IPS-11a (cell line): ENCODE measurements at regions not wholly inside any gene's neighbourhood (a gene's known extent, or its start where the extent isn't known, plus 50 kb on each side); places are given as distances from the start of the nearest gene placed in this dataset.

ENCODE experiments used
- H3K4me3 ChIP-seq: one replicate; pipeline ENCODE4 v1.5.1; 2013; ENCODE audit warnings: low read depth, low read length, control low read depth

DNA sequence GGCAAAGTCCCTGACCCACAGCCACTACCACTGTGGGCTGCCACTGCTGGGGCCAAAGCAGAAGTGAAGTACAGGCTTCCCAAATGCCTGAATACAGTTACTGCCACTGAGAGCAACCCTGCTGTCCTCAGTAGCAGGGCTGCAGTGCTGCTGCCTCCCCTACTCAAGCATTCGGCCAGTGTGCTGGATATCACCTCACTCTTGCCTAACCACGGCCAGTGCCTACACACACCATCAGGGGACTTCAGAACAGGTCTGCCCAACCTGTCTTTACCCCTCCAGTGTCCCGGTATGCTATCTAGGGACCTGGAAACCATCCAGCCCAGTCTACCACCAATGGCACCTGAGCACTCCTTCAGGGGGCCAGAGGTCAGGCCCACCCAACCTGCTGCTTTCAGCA lies 261.5 kb upstream of the COL8A1 start:
- H3K4me3 ChIP-seq, result no peak overlapping the region

DNA sequence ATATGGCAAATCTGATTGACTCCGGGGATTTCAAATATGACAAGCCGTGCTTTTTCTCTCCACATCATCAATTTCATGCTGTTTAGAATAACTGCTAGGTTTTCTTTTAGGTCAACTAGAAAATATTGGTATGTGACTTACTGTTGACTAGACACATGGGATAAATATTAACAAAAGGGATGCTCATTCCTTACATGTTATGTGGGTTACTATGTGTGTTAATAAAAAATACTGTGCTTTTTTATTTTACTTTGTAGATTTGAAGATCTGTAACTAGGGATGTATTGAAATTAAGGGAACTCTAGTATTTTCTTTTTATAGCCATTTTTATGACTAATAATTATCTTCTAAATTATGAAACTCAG lies 264.6 kb upstream of the COL8A1 start:
- H3K4me3 ChIP-seq, result no peak overlapping the region

DNA sequence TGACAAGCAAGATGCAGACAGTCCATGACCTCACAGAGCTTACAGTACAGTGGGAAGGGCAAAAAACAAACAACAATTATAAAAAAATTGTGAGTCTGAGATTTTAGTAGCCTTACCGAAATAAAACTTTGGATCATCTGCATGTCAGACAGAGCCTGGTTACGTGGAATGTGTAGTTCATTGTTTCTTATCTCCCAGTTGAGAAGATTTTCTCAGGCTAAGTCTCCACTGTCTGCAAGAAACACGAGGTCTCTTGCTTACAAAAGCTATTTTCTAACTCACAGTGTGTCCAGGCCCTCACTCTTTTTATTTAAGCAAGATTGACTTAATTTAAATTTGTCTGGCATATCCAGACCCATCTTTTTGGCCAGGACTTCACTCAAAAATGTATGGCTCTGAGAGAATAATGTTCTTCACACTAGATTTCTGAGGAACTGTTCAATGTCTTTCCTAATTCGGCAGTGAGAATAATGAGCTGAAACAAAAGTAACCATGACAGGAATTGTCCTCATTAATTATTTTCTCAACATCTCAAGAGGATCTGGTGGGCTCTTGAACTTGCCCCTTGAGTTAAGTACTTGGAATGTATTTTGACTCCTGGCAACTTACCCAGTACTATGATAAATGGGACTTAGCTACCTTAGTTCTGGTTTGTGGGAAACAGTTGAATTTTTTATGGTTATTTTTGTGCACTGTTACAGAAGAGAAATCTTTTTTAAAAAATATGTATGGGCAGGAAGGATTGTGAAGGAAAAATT lies 265.1 kb upstream of the COL8A1 start:
- no peak overlapping the region for H3K4me3 ChIP-seq

DNA sequence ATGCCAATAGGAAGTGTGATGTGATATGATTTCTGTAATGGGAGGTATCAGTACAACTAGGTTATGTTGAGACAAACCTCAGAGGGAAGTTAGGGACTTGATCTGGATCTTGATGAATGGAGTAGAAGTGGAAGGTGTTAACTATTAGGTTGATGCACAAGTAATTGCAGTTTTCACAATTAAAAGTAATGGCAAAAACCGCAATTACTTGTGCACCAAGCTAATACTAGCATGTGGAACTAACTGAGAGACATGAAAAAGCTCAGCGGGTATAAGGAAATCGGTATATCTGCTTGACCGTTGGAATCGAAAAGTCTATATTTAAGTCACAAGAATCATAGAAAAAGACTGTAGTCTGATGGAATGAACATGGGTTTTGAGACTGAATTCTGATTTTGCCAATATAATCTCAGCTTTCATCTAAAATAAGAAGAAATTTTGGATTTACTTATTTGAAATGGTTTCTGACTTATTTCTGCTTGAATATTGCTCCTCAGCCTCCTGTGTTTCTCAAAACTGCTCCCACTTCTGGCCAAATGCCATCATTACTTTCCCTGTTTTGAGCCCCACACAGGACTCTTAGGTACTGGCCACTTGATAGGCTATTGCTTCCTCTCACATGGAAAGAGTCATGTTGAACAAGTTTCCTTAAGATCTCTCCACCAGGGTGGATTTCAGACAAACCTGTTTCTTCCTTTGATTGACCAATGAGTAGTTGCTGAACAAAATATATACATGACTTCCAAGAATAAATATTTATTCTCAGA lies 271.5 kb upstream of the COL8A1 start:
- no peak overlapping the region for H3K4me3 ChIP-seq

DNA sequence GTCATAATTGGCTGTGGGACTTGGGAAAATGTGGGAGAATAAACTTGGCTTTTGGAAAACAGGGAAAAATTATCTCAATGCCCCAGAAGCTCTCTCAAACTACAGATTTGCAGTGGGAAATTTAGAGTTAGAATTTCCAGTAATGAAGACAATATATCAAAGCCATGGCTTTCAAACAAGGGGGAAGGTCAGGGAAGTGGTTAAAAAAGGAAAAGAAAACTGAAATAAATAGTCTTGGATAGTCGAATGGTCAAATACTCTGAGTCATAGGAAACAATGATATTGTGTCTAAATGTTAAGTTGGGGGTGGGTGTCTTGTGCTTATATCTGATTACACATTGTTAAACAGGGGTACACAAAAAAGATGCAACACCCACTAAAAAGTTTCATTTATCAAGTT lies 272.4 kb upstream of the COL8A1 start:
- no peak overlapping the region for H3K4me3 ChIP-seq

DNA sequence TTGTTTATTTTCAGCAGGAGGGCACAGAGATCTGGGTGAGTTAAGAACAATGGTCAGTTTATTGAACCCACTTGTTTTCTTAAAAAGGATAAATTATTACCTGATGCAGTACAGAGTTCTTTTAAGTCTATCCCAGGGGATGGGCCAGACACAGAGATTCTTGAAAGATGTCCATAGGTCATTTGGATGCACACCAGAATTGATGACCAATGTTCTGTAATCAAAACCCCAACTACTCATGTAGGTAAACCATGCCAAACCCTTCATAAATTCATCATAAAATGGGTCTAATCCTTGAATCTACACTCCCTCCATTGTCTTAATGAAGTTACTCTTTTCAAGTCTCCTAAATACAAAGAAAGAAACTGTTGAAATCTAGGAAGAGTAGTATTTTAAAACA lies 273.0 kb upstream of the COL8A1 start:
- no peak overlapping the region for H3K4me3 ChIP-seq

DNA sequence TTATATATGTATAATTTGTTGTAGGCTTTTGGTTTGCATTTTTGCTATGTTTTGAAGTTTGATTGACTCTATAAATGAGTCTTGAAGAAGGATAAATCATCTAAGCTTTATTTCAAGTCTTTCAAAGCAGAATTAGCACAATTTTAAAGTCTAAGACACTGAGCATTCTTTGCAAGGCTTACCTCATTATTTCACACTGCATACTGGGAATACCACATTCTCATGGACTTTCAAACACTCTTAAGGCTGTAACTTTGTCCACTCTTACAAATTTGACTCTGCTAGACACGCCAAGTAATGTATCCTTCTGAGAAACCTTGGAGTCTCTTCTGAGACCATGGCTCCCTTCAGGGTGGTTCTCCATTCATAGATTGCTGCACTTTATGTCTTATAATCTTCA lies 281.3 kb upstream of the COL8A1 start:
- H3K4me3 ChIP-seq, result no peak overlapping the region

DNA sequence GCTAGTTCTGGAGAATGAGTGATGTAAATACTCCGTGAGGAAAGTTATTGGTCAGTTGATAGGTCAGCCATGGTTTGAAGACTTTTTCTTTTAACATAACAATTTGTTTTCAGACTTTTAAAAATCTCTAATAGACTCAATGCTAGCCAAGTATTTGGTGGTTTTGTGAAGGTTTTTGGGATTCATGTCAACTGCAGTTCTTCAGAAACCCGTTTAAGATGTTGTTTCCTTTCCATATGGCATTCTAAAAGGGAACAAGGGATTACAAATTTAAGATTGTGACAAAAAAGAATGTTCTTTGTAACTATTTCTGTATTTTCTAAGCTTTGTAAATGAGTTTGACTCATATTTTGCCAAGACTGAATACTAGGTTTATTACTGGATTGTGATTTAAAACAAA lies 281.7 kb upstream of the COL8A1 start:
- H3K4me3 ChIP-seq, result no peak overlapping the region

DNA sequence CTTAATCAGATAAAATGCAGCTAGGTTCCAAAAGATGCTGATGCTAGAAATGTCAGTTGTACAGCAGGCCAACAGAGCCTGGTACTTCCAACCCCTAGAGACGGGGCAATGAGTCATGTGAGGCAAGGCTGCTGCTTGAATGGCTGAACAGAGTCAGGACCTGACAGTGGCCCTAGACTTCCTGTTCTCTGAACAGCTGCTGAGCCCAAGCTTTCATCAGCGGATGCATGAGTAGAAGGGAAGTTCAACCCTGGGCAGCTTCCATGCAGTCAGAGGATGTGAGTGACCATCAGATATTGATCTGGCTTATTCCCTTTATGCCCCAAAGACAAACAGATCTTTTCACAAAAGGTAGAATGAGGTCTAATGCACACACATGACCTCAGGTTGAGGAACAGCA lies 282.9 kb upstream of the COL8A1 start:
- no peak overlapping the region for H3K4me3 ChIP-seq

DNA sequence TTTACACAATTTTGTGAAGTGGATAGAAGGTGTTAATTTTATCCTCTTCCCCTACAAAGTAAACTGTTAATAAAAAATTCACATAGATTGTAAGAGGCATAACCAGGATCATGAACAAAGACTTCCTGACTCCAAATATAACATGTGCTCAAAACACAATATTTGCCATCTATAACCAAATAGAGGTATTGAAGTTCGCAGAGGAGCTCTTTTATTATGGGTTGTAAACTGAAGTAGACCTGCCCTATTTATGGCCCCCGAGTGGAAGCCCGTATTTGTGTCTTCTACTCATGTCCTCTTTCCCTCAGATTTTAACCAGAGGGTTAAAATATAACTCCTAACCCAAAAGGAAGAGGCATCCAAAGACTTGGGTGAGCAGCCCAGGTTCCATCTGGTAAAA lies 285.6 kb upstream of the COL8A1 start:
- H3K4me3 ChIP-seq, result no peak overlapping the region

DNA sequence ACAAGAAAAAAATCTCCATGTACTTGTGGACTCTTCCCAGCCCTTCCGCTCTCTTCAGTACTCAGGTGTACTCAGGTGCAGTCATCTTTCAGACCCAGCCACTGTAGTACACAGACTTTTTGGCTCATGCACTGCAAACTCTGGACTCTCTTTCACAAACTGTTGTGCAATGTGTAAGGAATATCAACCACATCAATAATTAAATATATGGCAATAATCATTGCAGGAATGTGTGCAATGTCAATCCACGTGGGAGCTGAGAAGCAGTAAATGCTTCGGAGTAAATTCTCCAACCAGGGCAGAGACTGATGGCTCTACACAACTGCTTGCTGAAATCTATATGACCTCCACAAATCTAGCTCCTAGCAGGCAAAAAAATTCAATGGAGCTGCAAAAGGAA lies 287.3 kb upstream of the COL8A1 start:
- H3K4me3 ChIP-seq, result no peak overlapping the region

DNA sequence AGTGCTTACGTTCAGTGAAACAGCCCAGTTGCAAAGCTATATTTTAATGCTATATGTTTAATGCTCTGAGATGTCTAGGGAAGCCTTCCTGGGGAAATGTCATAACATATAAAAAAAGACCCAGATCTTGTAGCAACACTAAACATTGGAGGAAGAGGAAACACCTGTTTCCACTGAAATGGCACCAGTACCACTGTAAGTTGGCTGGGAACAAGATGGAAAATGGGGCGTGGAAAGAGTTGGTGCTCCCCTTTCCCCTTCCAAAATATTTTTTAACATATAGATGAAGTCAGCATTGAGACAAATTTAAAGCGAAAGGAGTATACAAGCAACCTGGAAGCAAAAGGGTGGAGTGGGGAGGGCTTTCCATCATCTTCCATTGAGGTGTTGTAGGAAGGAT lies 289.9 kb upstream of the COL8A1 start:
- H3K4me3 ChIP-seq, result no peak overlapping the region

DNA sequence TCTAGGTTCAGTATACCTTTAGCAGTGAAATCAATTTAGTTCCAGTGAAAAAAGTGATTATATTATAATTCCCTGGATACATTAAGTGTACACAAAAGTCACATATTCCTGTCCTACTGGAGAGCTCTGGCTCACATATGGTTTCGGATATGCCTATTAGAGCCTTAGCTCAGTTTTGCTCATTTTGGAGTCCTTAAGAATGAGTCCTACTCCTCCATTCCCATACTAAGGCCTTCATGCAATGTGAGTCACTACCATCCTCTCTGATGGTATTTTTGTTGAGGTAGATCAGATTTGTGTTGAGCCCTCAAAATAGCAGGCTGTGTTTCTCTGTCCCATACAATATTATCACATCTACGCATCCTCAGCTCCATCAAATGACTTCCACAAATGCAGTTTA lies 294.2 kb upstream of the COL8A1 start:
- no peak overlapping the region for H3K4me3 ChIP-seq

DNA sequence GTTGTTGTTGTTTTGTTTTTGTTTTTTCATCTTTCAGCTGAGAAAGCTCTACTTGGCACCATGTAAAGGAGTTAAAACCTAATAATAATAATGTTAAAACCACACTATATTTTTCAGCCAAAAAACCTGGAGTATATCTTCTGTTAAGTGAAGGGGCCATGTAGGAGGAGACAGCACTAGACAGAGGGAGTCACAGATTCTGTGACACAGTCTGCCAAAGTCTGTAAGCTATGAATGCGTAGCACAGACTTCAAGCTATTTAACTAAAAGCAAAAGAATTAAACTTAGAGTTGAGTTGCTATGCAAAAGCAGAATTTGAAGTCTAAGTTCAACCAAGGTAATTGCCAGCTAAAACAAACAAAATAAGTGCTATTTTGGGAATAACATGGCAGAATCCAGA lies 296.0 kb upstream of the COL8A1 start:
- H3K4me3 ChIP-seq, result no peak overlapping the region

DNA sequence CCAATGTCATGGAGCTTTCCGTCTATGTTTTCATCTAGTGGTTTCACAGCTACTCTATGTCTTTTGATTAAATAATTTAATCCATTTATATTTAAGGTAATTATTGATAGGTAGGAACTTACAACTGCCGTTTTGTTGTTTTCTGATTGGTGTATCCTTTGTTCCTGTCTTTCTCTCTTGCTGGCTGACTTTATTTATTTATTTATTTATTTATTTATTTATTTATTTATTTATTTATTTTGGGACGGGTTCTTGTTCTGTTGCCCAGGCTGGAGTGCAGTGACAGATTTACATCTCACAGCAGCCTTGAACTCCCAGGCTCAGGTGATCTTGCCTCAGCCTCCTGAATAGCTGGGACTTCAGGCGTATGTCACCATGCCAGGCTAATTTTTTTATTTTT lies 299.2 kb upstream of the COL8A1 start:
- no peak overlapping the region for H3K4me3 ChIP-seq

DNA sequence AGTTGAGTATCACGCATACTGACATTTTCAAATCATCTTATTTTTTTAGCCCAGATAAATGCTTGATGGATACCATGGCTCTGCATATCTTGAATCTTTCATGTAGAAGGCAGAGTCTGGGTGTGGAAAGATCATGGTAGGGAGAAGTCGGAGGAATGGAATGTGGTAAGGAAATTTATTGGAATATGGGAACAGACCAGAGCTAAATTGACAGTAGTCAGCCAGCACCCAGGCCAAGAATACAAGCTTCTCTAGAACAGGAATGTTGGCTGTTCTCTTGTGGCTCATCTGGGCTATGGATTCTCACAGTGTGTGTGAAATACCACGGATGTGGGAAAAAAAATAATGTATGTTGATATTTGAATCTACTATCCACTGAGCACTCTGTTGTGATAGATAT lies 305.7 kb upstream of the COL8A1 start:
- H3K4me3 ChIP-seq, result no peak overlapping the region

DNA sequence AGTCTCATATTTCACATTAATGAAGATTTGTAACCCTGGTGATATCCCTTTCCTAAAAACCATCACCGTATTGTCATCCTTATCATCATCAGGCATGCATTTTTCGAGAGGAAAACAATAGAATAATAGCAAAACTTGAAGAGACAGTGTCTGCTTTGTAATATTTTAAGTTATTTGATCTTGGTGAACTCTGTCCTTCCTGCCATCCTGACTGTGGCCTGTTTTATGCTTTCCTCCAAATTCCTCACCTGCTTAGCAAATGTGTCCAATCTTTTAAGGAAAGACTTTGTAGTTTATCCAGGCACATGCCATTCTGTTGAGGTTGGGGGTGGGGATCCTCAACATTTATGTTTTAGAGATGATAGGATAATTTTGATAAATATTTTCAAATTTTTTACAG lies 306.1 kb upstream of the COL8A1 start:
- H3K4me3 ChIP-seq, result no peak overlapping the region

DNA sequence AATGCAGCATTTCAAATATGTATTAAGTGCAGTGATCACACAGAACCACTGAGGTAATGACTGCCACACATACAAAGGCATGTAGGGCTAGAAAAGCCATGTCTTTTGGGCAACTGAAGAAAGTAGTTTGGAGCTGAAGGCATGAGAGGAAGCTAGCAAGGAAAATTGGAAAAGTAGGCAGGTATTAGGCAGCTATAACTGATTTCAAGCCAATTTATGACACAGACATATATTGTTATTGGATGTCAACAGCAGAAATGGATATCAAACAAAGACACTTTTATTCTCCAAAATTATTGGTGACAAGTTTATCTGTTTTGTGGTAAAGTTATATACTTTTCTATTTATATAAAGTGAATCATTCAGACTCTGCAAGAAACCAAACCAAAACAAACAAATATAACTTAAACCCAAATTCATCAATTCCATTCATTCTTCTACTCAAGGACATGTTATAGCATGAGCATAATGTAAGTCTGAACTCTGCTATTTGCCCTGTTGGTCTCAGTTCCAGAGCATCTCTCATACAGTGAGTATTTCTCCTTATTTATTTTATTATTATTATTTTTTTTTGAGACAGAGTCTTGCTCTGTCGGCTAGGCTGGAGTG lies 307.4 kb upstream of the COL8A1 start:
- no peak overlapping the region for H3K4me3 ChIP-seq

DNA sequence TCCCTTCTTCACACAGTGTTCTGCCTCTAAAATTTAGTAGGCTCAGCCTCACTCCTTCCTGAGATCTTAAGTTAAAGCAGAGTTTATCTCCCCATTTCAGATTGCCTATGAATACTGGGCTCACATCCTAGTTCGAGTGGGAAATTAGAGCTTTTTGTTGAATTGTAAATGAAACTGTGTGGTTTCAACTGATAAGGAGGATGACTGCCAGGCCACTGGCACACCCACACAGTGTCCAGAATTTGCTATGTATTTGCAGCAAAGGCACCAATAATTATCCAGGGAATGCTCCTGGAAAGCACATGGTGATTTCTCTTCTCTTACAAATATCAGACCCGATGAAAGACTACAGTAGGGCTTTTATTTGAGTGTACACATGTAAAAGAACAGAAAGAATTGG lies 308.1 kb upstream of the COL8A1 start:
- H3K4me3 ChIP-seq, result no peak overlapping the region

DNA sequence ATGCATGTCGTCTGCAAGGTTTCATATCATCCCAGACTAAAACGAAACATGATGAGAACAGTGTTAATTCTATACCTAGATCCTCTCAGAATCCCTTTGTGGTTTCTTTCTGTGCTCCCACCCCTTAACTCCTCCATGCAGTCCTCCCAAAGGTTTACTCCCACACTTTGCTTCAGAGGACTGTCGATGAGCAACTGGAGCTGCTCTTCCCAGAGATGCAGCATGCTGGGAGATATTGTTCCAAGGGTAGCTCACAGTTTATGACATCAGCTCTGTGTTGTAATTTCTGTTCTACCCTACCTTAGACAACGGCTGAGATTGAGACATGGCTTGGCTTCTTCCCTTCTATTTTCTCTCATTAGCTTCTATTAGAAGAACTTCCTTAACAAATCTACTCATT lies 313.0 kb upstream of the COL8A1 start:
- H3K4me3 ChIP-seq, result no peak overlapping the region

DNA sequence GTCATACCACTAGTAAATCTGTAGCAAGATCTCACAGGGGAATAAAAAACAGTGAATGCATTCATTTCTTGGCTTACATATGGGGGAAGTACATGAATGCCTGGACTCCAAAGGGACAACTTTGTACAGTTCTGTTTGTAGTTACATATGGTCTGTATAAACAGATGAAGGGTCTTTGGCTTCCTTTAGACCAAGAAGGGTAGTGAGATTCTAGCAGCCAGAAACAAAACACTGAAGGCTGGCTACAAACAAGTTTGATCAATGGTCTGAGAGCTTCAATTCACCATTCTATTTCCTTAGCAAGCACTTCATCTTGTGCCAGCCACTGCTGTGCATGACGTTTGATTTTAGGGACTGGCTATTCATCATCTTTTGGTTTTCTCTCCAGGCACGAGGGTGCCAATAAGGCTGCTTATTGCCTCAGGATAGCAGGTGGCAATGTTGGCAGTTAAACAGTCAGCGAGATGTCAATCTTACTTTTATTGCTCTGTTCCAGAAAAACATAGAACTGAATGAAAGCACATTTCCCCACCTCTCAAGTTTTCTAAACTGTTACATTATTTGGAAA lies 313.7 kb upstream of the COL8A1 start:
- H3K4me3 ChIP-seq, result no peak overlapping the region

DNA sequence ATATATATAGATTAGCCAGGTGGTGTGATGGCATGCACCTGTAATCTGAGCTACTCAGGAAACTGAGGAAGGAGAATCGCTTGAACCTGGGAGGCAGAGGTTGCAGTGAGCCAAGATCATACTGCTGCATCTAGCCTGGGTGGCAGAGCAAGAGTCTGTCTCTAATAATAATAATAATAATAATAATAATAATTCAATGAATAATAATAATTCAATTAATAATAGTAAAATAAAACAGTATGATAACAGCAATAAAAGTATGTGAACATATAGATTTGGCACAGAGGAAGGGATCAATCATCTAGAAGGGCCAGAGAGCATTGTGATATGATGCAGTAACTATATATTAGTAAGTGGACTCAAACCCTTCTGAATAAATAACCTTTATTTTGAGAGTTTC lies 314.5 kb upstream of the COL8A1 start:
- H3K4me3 ChIP-seq, result no peak overlapping the region
